MCF 10A (cell line): ENCODE measurements at regions not wholly inside any gene's neighbourhood (a gene's known extent, or its start where the extent isn't known, plus 50 kb on each side); places are given as distances from the start of the nearest gene placed in this dataset.

ENCODE experiments used
- BruUV-seq: library from RNA; stranded (reverse); fragments of 400-500 nt; replicated peaks from 2 replicates; lab custom pipeline; 2021; lab: Mats Ljungman, UMichigan
- CTCF ChIA-PET: fragments of 300-600 bp; sonication (Branson Sonifier 250); formaldehyde crosslinking; extraction: SDS; loops from one replicate; lab custom pipeline; 2021; ENCODE audit warnings: antibody characterized with exemption, inconsistent platforms; lab: Yijun Ruan, JAX
- POLR2A ChIA-PET: fragments of 300-600, 350-650 bp; sonication (Branson Sonifier 250); formaldehyde crosslinking; extraction: SDS; loops from one replicate; lab custom pipeline; 2020; ENCODE audit warnings: antibody characterized with exemption, inconsistent platforms; lab: Yijun Ruan, JAX
- DNase-seq: peaks from one replicate; pipeline ENCODE4 v3.0.0-alpha.2; 2018; ENCODE audit not compliant: unreplicated experiment
- H3K27ac Mint-ChIP-seq: one replicate; pipeline ENCODE4 v1.8.0; 2022; ENCODE audit warnings: mild to moderate bottlenecking, low read depth, mixed read lengths; ENCODE audit not compliant: unreplicated experiment
- H3K27me3 Mint-ChIP-seq: one replicate; pipeline ENCODE4 v1.8.0; 2022; ENCODE audit warnings: mixed read lengths; ENCODE audit not compliant: insufficient read depth, unreplicated experiment
- H3K36me3 Mint-ChIP-seq: one replicate; pipeline ENCODE4 v1.8.0; 2022; ENCODE audit warnings: mild to moderate bottlenecking, moderate library complexity, mixed read lengths; ENCODE audit not compliant: insufficient read depth, unreplicated experiment
- H3K4me1 Mint-ChIP-seq: one replicate; pipeline ENCODE4 v1.8.0; 2022; ENCODE audit warnings: mixed read lengths; ENCODE audit not compliant: insufficient read depth, unreplicated experiment
- H3K4me3 Mint-ChIP-seq: one replicate; pipeline ENCODE4 v1.8.0; 2022; ENCODE audit warnings: mild to moderate bottlenecking, moderate library complexity, mixed read lengths; ENCODE audit not compliant: unreplicated experiment
- H3K9me3 Mint-ChIP-seq: one replicate; pipeline ENCODE4 v1.8.0; 2022; ENCODE audit warnings: mixed read lengths; ENCODE audit not compliant: unreplicated experiment
- intact Hi-C: fragments of 100-400 bp; cut with micrococcal nuclease; formaldehyde crosslinking; loops from 2 replicates; pipeline ENCODE4 v1.14.1; 2022
- TF ChIP-seq, protein P1 (sequence below): fragments of 200-600 bp; IDR thresholded peaks from one replicate; pipeline ENCODE4 v1.8.0; 2022; ENCODE audit warnings: antibody characterized with exemption, mild to moderate bottlenecking; ENCODE audit not compliant: unreplicated experiment

DNA sequence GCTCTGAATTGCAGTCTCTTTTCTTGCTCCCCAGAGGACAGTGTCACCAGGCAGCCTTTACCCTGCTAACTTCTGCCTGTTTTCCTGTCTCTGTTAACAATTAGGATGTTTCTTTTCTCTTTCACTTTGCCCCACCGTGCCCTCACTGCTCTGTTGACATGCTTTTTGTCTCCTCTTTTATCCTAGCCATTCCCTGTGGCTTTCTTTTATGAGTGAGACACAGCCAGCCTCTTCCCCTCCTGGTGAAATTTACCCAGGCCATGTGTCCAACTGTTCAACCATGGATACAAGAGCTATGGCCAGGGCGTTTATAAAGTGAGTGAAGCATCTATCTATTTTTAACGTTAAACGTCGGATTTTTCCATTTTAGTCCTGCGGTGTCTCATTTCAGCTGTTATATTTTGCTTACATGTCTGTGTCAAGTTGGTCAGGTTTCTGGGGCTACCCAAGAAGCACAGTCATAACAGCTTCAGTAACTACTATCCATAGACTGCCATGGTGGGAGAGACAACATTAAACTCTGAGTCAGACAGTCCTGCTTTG lies 443.2 kb upstream of the AZI2 start:
- no peaks in the 10 kb centered on the region for H3K9me3 Mint-ChIP-seq
- H3K4me3 Mint-ChIP-seq: no peak overlapping the region
- DNase-seq: no peak
- POLR2A ChIA-PET: no interaction called here
- BruUV-seq: no TSS peak
- intact Hi-C loops: no loop called here
- no peak overlapping the region for H3K27ac Mint-ChIP-seq
- TF ChIP-seq, protein P1, sequence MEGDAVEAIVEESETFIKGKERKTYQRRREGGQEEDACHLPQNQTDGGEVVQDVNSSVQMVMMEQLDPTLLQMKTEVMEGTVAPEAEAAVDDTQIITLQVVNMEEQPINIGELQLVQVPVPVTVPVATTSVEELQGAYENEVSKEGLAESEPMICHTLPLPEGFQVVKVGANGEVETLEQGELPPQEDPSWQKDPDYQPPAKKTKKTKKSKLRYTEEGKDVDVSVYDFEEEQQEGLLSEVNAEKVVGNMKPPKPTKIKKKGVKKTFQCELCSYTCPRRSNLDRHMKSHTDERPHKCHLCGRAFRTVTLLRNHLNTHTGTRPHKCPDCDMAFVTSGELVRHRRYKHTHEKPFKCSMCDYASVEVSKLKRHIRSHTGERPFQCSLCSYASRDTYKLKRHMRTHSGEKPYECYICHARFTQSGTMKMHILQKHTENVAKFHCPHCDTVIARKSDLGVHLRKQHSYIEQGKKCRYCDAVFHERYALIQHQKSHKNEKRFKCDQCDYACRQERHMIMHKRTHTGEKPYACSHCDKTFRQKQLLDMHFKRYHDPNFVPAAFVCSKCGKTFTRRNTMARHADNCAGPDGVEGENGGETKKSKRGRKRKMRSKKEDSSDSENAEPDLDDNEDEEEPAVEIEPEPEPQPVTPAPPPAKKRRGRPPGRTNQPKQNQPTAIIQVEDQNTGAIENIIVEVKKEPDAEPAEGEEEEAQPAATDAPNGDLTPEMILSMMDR: no peak
- no peaks in the 10 kb centered on the region for H3K27me3 Mint-ChIP-seq
- H3K36me3 Mint-ChIP-seq: no peaks in the 10 kb centered on the region
- CTCF ChIA-PET: interaction anchor here (0.9 kb wide), 1 partner anchor 14 kb away, joined by 3 read pairs; no protein-coding TSS in a partner anchor
- no peaks in the 10 kb centered on the region for H3K4me1 Mint-ChIP-seq

DNA sequence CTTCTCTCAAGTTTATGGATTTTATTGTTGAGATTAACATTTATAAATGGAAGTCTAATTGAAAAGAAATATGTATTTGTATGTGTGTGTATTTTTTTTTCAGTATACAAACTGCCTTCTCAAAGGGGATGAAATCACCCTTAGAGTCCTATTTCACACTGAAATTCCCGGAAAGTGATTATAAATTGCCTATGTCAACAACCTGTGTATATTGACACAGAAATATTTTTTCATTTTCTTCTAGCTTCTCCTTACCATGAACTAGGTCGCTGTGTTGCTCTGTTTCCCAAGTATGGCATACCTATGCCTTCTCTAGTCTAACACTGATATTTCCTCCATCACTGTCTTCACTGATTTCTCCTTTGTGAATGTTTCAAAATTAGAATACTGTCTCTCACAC lies 444.0 kb upstream of the AZI2 start:
- CTCF ChIA-PET: interaction anchor here (0.6 to 0.9 kb wide), 4 partner anchors 13 to 1761 kb away, joined by 3 read pairs; no protein-coding TSS in a partner anchor
- no peaks in the 10 kb centered on the region for H3K4me1 Mint-ChIP-seq
- POLR2A ChIA-PET: no interaction called here
- TF ChIP-seq, protein P1: no peak
- no peaks in the 10 kb centered on the region for H3K36me3 Mint-ChIP-seq
- DNase-seq: no peak
- H3K27ac Mint-ChIP-seq: no peak overlapping the region
- no peaks in the 10 kb centered on the region for H3K27me3 Mint-ChIP-seq
- intact Hi-C loops: no loop called here
- no peaks in the 10 kb centered on the region for H3K9me3 Mint-ChIP-seq
- BruUV-seq: no TSS peak
- no peak overlapping the region for H3K4me3 Mint-ChIP-seq

DNA sequence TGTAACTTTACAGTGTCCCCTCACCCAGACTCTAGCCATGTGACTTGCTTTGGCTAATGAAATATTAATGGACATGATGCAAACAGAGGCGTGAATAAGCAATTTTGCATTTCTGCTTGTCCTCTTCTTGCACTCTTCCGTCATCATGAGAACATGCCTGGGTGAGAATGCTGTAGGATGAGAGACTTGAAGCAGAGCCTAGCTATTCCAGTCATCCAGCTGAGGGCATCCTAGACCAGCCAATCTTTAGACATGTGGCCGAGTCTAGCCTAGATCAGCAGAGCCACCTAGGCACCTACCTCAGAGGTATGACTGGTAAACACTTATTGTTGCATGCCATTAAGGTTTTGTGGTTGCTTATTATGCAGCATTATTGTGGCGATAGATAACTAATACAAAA lies 450.5 kb upstream of the AZI2 start:
- DNase-seq: peak; percentile 33
- BruUV-seq: no TSS peak

DNA sequence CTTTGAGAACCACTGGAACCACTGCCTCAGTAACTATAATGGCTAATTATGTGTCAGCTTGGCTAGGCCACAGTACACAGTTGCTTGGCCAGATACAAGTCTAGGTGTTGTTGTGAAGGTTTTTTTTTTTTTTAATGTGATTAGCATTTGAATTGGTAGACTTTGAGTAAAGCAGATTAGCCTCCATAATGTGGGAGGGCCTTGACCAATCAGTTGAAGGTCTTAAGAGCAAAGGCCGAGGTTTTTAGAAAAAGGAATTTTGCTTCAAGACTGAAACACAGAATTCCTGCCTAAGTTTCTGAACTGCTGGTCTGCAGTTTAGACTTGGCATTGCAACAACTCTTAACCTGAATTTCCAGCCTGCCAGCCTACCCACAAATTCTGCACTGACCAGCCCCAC lies 451.6 kb upstream of the AZI2 start:
- no TSS peak for BruUV-seq
- no peak overlapping the region for H3K27ac Mint-ChIP-seq
- ChIA-PET CTCF (interaction anchor here (0.6 to 0.9 kb wide), 2 partner anchors 131 to 334 kb away, joined by 3 to 5 read pairs; no protein-coding TSS in a partner anchor), POLR2A (interaction anchor here (0.6 kb wide), 1 partner anchor 241 kb away, joined by 3 read pairs; no protein-coding TSS in a partner anchor)
- DNase-seq: no peak
- H3K36me3 Mint-ChIP-seq: no peaks in the 10 kb centered on the region
- TF ChIP-seq, protein P1: no peak
- H3K4me1 Mint-ChIP-seq: no peaks in the 10 kb centered on the region
- H3K9me3 Mint-ChIP-seq: no peaks in the 10 kb centered on the region
- intact Hi-C loops: no loop called here
- no peak overlapping the region for H3K4me3 Mint-ChIP-seq
- H3K27me3 Mint-ChIP-seq: no peaks in the 10 kb centered on the region

More for the DNA sequence above, 450.5 kb upstream of the AZI2 start:
- POLR2A ChIA-PET: no interaction called here
- Mint-ChIP-seq H3K4me3 (no peak overlapping the region), H3K27ac (no peak overlapping the region), H3K9me3 (no peaks in the 10 kb centered on the region), H3K36me3 (no peaks in the 10 kb centered on the region), H3K4me1 (no peaks in the 10 kb centered on the region), H3K27me3 (no peaks in the 10 kb centered on the region)
- intact Hi-C loops: no loop called here
- CTCF ChIA-PET: interaction anchor here (0.7 kb wide), 1 partner anchor 1907 kb away, joined by 3 read pairs; no protein-coding TSS in a partner anchor
- TF ChIP-seq, protein P1: no peak
